ENCODE measurements at regions not wholly inside any gene's neighbourhood (a gene's known extent, or its start where the extent isn't known, plus 50 kb on each side); places are given as distances from the start of the nearest gene placed in this dataset.

DNA sequence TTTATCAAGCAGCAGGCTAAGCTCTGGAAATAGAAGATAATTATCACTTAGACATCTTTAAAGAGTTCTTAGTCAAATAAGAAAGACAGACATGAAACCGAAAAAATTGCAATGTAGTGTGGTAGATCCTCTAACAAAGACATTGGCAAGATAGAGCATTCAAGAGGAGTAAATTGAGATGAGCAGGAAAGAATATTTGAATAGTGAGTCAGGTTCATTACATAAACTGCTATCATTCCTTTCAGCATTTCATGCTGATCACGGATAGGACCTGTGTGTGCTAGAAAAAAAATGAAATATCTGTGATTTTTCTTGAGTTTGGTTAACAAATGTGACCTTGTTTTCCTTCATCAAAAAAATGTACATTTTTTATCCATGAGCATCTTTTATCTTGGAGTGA lies 460.9 kb downstream of the OTOL1 start:
- Histone ChIP-seq H3K27ac (ENCODE audit: low read depth in 1 of 2, low read length in 2 of 2) (no peak overlapping the region), H3K9ac (ENCODE audit: insufficient read depth, low read length, poor library complexity, severe bottlenecking) (no peak overlapping the region), H3K9me3 (replicated peaks in 1 of 2; ENCODE audit: control insufficient read depth in 1 of 2, insufficient read depth in 1 of 2, low read length in 2 of 2) (no peaks in the 10 kb centered on the region), H4K20me1 (ENCODE audit: insufficient read depth, low read length) (no peaks in the 10 kb centered on the region), H3K4me1 (ENCODE audit: control insufficient read depth in 1 of 2, insufficient read depth in 2 of 2, low read length in 2 of 2) (no peaks in the 10 kb centered on the region), H3K4me3 (replicated peaks in 1 of 3; ENCODE audit: low read depth in 2 of 3, low read length in 3 of 3) (no peak overlapping the region), H3K79me2 (ENCODE audit: insufficient read depth, low read length) (no peaks in the 10 kb centered on the region), H3K27me3 (ENCODE audit: control insufficient read depth in 2 of 2, insufficient read depth in 2 of 2, low read length in 2 of 2) (no peaks in the 10 kb centered on the region), H3K4me2 (replicated peaks; ENCODE audit: extremely low read depth, low read length, poor library complexity, severe bottlenecking) (no peak overlapping the region), H2AFZ (ENCODE audit: insufficient read depth, low read depth, low read length, poor library complexity, severe bottlenecking) (no peak overlapping the region), H3K36me3 (replicated peaks in 1 of 2; ENCODE audit: control insufficient read depth in 1 of 2, insufficient read depth in 2 of 2, low read length in 2 of 2) (no peaks in the 10 kb centered on the region)
- intact Hi-C loops (cut with micrococcal nuclease): no loop called here
- Mint-ChIP-seq H3K27ac (no peak overlapping the region), H3K36me3 (no peaks in the 10 kb centered on the region), H3K4me3 (no peak overlapping the region), H3K9me3 (peaks cover 0 to 3% (median 2%) of the 10 kb centered on the region in 7 donors), H3K4me1 (no peaks in the 10 kb centered on the region), H3K27me3 (ENCODE audit: low read depth in 3 of 3) (no peaks in the 10 kb centered on the region)
- WGBS (ENCODE audit: insufficient coverage): no CpG with 5 or more reads among the region's 2 CpGs
- no peak for DNase-seq
- TF ChIP-seq, protein P1, sequence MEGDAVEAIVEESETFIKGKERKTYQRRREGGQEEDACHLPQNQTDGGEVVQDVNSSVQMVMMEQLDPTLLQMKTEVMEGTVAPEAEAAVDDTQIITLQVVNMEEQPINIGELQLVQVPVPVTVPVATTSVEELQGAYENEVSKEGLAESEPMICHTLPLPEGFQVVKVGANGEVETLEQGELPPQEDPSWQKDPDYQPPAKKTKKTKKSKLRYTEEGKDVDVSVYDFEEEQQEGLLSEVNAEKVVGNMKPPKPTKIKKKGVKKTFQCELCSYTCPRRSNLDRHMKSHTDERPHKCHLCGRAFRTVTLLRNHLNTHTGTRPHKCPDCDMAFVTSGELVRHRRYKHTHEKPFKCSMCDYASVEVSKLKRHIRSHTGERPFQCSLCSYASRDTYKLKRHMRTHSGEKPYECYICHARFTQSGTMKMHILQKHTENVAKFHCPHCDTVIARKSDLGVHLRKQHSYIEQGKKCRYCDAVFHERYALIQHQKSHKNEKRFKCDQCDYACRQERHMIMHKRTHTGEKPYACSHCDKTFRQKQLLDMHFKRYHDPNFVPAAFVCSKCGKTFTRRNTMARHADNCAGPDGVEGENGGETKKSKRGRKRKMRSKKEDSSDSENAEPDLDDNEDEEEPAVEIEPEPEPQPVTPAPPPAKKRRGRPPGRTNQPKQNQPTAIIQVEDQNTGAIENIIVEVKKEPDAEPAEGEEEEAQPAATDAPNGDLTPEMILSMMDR (IDR thresholded peaks at IDR 0.05): no peak

DNA sequence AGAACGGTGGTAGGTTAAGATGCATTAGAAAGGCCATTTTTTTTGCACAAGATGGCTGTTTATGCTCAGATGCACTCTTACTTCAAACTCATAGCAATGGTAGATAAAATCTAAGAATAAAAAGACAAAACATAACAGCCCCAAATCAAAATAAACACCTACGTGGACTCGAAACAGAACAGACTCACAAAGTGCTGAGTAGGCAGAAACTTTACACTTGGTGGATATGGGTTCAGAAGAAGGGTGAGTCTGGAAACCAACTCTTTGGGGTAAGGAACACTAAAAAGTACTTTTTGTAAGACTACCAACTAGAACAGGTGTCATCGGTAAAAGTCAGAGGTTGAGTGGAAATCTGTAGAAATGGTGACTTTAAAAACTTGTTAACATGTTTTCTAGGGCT lies 468.2 kb downstream of the OTOL1 start:
- Mint-ChIP-seq H3K27me3 (ENCODE audit: low read depth in 3 of 3) (no peaks in the 10 kb centered on the region), H3K9me3 (peaks cover 1 to 12% (median 7%) of the 10 kb centered on the region in 7 donors), H3K4me1 (no peaks in the 10 kb centered on the region), H3K27ac (no peak overlapping the region), H3K4me3 (no peak overlapping the region), H3K36me3 (no peaks in the 10 kb centered on the region)
- no peaks in the 10 kb centered on the region for H3K79me2 ChIP-seq (ENCODE audit: insufficient read depth, low read length)
- WGBS (ENCODE audit: insufficient coverage): no CpG with 5 or more reads among the region's 4 CpGs
- no peaks in the 10 kb centered on the region for H4K20me1 ChIP-seq (ENCODE audit: insufficient read depth, low read length)
- H3K27me3 ChIP-seq (ENCODE audit: control insufficient read depth in 2 of 2, insufficient read depth in 2 of 2, low read length in 2 of 2): no peaks in the 10 kb centered on the region
- no peak overlapping the region for H3K27ac ChIP-seq (ENCODE audit: low read depth in 1 of 2, low read length in 2 of 2)
- no peak overlapping the region for H2AFZ ChIP-seq (ENCODE audit: insufficient read depth, low read depth, low read length, poor library complexity, severe bottlenecking)
- H3K36me3 ChIP-seq (replicated peaks in 1 of 2; ENCODE audit: control insufficient read depth in 1 of 2, insufficient read depth in 2 of 2, low read length in 2 of 2): no peaks in the 10 kb centered on the region
- H3K9ac ChIP-seq (ENCODE audit: insufficient read depth, low read length, poor library complexity, severe bottlenecking): no peak overlapping the region
- no peak overlapping the region for H3K4me3 ChIP-seq (replicated peaks in 1 of 3; ENCODE audit: low read depth in 2 of 3, low read length in 3 of 3)
- no peak for DNase-seq
- H3K9me3 ChIP-seq (replicated peaks in 1 of 2; ENCODE audit: control insufficient read depth in 1 of 2, insufficient read depth in 1 of 2, low read length in 2 of 2): peaks cover 8 to 14% of the 10 kb centered on the region in 2 donors
- no peak overlapping the region for H3K4me2 ChIP-seq (replicated peaks; ENCODE audit: extremely low read depth, low read length, poor library complexity, severe bottlenecking)
- intact Hi-C loops (cut with micrococcal nuclease): no loop called here
- TF ChIP-seq, protein P1 (IDR thresholded peaks at IDR 0.05): no peak
- no peaks in the 10 kb centered on the region for H3K4me1 ChIP-seq (ENCODE audit: control insufficient read depth in 1 of 2, insufficient read depth in 2 of 2, low read length in 2 of 2)

Data from CD14-positive monocyte (primary cell).